Activated CD4-positive, alpha-beta T cell treated with anti-CD3 and anti-CD28 coated beads, Interleukin-2, amount 10 ng/mL, durations not matched to agents 7 days and 5 days (primary cell): ENCODE measurements at regions not wholly inside any gene's neighbourhood (a gene's known extent, or its start where the extent isn't known, plus 50 kb on each side); places are given as distances from the start of the nearest gene placed in this dataset.
"Not testable (repeated sequence)": the region's sequence is repeated elsewhere in the genome, so short reads cannot be mapped to it uniquely, and the experiment has no call there.

Source experiments
- CTCF ChIA-PET: fragments of 350-600 bp; sonication (Branson Sonifier 250); formaldehyde crosslinking; loops from one replicate; lab custom pipeline; 2021; ENCODE audit warnings: antibody characterized with exemption; lab: Charles Lee
- POLR2A ChIA-PET: fragments of 350-600 bp; sonication (Branson Sonifier 250); formaldehyde crosslinking; loops from one replicate; lab custom pipeline; 2021; ENCODE audit warnings: antibody characterized with exemption; lab: Charles Lee
- DNase-seq: peaks from one replicate; pipeline ENCODE4 v3.0.0-alpha.2; 2020
- H3K27ac Mint-ChIP-seq: one replicate; pipeline ENCODE4 v1.8.0; 2021; ENCODE audit warnings: mild to moderate bottlenecking, moderate library complexity, mixed read lengths
- H3K27me3 Mint-ChIP-seq: one replicate; pipeline ENCODE4 v1.8.0; 2021; ENCODE audit warnings: mixed read lengths
- H3K36me3 Mint-ChIP-seq: one replicate; pipeline ENCODE4 v1.8.0; 2021; ENCODE audit warnings: low read depth, mixed read lengths
- H3K4me1 Mint-ChIP-seq: one replicate; pipeline ENCODE4 v1.8.0; 2021; ENCODE audit warnings: mixed read lengths
- H3K4me3 Mint-ChIP-seq: one replicate; pipeline ENCODE4 v1.8.0; 2021; ENCODE audit warnings: mild to moderate bottlenecking, moderate library complexity, mixed read lengths
- H3K9me3 Mint-ChIP-seq: one replicate; pipeline ENCODE4 v1.8.0; 2021; ENCODE audit warnings: mixed read lengths

- H3K36me3 Mint-ChIP-seq, result no peaks in the 10 kb centered on the region
- ChIA-PET POLR2A (interaction anchor here (0.9 kb wide), 1 partner anchor 13 kb away, joined by 3 read pairs; no protein-coding TSS in a partner anchor), CTCF (interaction anchor here (1.0 to 1.1 kb wide), 2 partner anchors 16 to 33 kb away, joined by 3 read pairs; no protein-coding TSS in a partner anchor)
- peaks cover 4% of the 10 kb centered on the region for H3K9me3 Mint-ChIP-seq
- H3K4me3 Mint-ChIP-seq, result no peak overlapping the region
- no peak for DNase-seq
- peaks cover 2% of the 10 kb centered on the region for H3K27me3 Mint-ChIP-seq
- H3K4me1 Mint-ChIP-seq, result no peaks in the 10 kb centered on the region
- no peak overlapping the region for H3K27ac Mint-ChIP-seq
Observed at GRCh38 chr5:54385994-54386393, 69.5 kb upstream of the HSPB3 start.

GRCh38 chr5:54384356-54384933 is 71.1 kb upstream of the HSPB3 start:
- DNase-seq, result no peak
- Mint-ChIP-seq H3K4me3 (no peak overlapping the region), H3K36me3 (no peaks in the 10 kb centered on the region), H3K27ac (no peak overlapping the region), H3K9me3 (peaks cover 7% of the 10 kb centered on the region), H3K27me3 (peaks cover 2% of the 10 kb centered on the region), H3K4me1 (no peaks in the 10 kb centered on the region)
- ChIA-PET CTCF (no interaction called here), POLR2A (no interaction called here)

DNA sequence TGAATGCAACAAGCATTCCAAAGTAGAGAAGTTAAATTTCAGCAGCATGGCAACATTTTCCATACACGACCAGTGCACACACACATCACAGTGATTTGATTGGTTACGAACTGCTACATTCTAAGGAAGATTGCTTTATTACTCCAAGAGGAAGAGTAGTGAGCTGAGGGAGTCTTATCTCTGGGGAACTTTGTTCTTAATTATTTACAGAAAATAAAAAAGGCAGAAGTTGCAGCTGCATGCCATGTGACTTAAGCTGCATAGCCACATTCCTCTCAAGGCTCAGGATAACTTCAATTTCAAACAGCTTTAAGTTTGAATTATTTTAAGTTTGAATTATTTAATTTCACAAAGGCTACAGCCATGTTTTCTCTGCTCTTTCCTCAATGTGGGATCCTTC is 71.6 kb upstream of the HSPB3 start:
- DNase-seq, result no peak
- H3K27me3 Mint-ChIP-seq, result peaks cover 2% of the 10 kb centered on the region
- ChIA-PET CTCF (no interaction called here), POLR2A (no interaction called here)
- no peaks in the 10 kb centered on the region for H3K4me1 Mint-ChIP-seq
- no peak overlapping the region for H3K27ac Mint-ChIP-seq
- no peaks in the 10 kb centered on the region for H3K36me3 Mint-ChIP-seq
- H3K9me3 Mint-ChIP-seq, result peaks cover 7% of the 10 kb centered on the region
- H3K4me3 Mint-ChIP-seq, result no peak overlapping the region

GRCh38 chr5:54383225-54383901 is 72.1 kb upstream of the HSPB3 start:
- ChIA-PET POLR2A (no interaction called here), CTCF (no interaction called here)
- Mint-ChIP-seq H3K27me3 (peaks cover 2% of the 10 kb centered on the region), H3K36me3 (no peaks in the 10 kb centered on the region), H3K9me3 (peaks cover 7% of the 10 kb centered on the region), H3K4me1 (no peaks in the 10 kb centered on the region), H3K27ac (no peak overlapping the region), H3K4me3 (no peak overlapping the region)
- no peak for DNase-seq

- DNase-seq, H3K27me3 Mint-ChIP-seq, H3K36me3 Mint-ChIP-seq, CTCF ChIA-PET, H3K4me1 Mint-ChIP-seq, POLR2A ChIA-PET, H3K27ac Mint-ChIP-seq, H3K9me3 Mint-ChIP-seq, H3K4me3 Mint-ChIP-seq: not testable (repeated sequence)
Observed at GRCh38 chr5:54381319-54381718, 70.9 kb upstream of the ARL15 start.

GRCh38 chr5:54379590-54379989 is 69.2 kb upstream of the ARL15 start:
- no peak for DNase-seq
- ChIA-PET CTCF (no interaction called here), POLR2A (no interaction called here)
- H3K27me3 Mint-ChIP-seq, result peaks cover 12% of the 10 kb centered on the region
- no peak overlapping the region for H3K4me3 Mint-ChIP-seq
- no peaks in the 10 kb centered on the region for H3K4me1 Mint-ChIP-seq
- H3K36me3 Mint-ChIP-seq, result no peaks in the 10 kb centered on the region
- no peak overlapping the region for H3K27ac Mint-ChIP-seq
- H3K9me3 Mint-ChIP-seq, result peaks cover 3% of the 10 kb centered on the region

DNA sequence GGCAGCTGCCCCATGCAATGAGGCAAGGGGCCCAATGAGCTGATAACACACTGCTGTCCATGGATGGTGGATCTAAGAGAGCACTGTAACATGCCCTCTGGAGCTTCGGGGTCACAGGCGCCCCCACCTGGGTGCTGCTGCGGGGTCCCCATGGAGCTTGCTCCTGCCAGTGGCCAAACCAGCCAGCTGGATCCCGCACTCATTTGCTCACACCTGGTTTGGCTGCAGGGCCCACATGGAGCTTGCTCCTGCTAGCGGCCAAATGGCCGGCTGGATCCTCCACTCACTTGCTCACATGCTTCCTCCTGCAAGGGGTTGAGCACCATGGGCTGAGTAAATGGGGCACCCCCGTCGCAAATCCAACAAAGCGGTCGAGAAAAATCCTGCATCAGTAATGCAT is 68.3 kb upstream of the ARL15 start:
- no peaks in the 10 kb centered on the region for H3K36me3 Mint-ChIP-seq
- peaks cover 16% of the 10 kb centered on the region for H3K27me3 Mint-ChIP-seq
- H3K27ac Mint-ChIP-seq, result no peak overlapping the region
- no peak for DNase-seq
- POLR2A ChIA-PET, result no interaction called here
- no peaks in the 10 kb centered on the region for H3K4me1 Mint-ChIP-seq
- H3K4me3 Mint-ChIP-seq, result no peak overlapping the region
- peaks cover 3% of the 10 kb centered on the region for H3K9me3 Mint-ChIP-seq
- CTCF ChIA-PET, result no interaction called here

GRCh38 chr5:54377339-54377738 is 67.0 kb upstream of the ARL15 start:
- H3K4me3 Mint-ChIP-seq, POLR2A ChIA-PET, H3K9me3 Mint-ChIP-seq, H3K27ac Mint-ChIP-seq, DNase-seq, H3K4me1 Mint-ChIP-seq, H3K36me3 Mint-ChIP-seq, CTCF ChIA-PET: not testable (repeated sequence)
- H3K27me3 Mint-ChIP-seq, result peaks cover 21% of the 10 kb centered on the region

GRCh38 chr5:54370982-54371381 is 60.6 kb upstream of the ARL15 start:
- CTCF ChIA-PET, result no interaction called here
- no peak overlapping the region for H3K27ac Mint-ChIP-seq
- no peaks in the 10 kb centered on the region for H3K4me1 Mint-ChIP-seq

GRCh38 chr5:54367844-54368243 is 57.5 kb upstream of the ARL15 start:
- CTCF ChIA-PET, result interaction anchor here (0.6 kb wide), 1 partner anchor 143 kb away, joined by 3 read pairs; no protein-coding TSS in a partner anchor
- no peak overlapping the region for H3K27ac Mint-ChIP-seq
- H3K4me3 Mint-ChIP-seq, result no peak overlapping the region
- POLR2A ChIA-PET, result interaction anchor here (0.6 kb wide), 1 partner anchor 110 kb away, joined by 3 read pairs; no protein-coding TSS in a partner anchor
- no peaks in the 10 kb centered on the region for H3K36me3 Mint-ChIP-seq
- H3K4me1 Mint-ChIP-seq, result no peaks in the 10 kb centered on the region
- no peaks in the 10 kb centered on the region for H3K9me3 Mint-ChIP-seq
- H3K27me3 Mint-ChIP-seq, result peaks cover 27% of the 10 kb centered on the region
- no peak for DNase-seq

More at GRCh38 chr5:54370982-54371381, 60.6 kb upstream of the ARL15 start:
- H3K27me3 Mint-ChIP-seq, result peaks cover 35% of the 10 kb centered on the region
- POLR2A ChIA-PET, result no interaction called here
- no peak for DNase-seq
- no peaks in the 10 kb centered on the region for H3K36me3 Mint-ChIP-seq
- H3K4me3 Mint-ChIP-seq, result no peak overlapping the region
- no peaks in the 10 kb centered on the region for H3K9me3 Mint-ChIP-seq

DNA sequence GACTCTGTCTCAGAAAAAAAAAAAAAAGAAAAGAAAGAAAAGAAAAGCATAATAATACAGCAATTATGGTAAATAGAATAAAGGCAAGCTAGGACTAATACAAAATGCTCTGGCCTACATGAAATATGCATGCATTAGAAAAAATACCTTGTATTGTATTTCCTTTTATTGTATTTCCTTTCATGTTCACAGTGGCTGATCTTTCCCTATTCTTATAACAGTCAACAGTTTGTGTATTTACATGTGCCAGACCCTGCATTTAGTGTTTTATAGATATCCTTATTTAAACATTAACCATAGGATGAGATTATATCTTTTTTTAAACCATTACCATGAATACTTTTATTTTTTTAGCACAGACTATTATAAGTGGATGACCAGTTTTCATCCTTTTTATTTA is 56.3 kb upstream of the ARL15 start:
- H3K4me3 Mint-ChIP-seq, result no peak overlapping the region
- peaks cover 28% of the 10 kb centered on the region for H3K27me3 Mint-ChIP-seq
- no peaks in the 10 kb centered on the region for H3K36me3 Mint-ChIP-seq
- ChIA-PET POLR2A (no interaction called here), CTCF (no interaction called here)
- H3K27ac Mint-ChIP-seq, result no peak overlapping the region
- no peaks in the 10 kb centered on the region for H3K4me1 Mint-ChIP-seq
- no peaks in the 10 kb centered on the region for H3K9me3 Mint-ChIP-seq
- DNase-seq, result no peak

DNA sequence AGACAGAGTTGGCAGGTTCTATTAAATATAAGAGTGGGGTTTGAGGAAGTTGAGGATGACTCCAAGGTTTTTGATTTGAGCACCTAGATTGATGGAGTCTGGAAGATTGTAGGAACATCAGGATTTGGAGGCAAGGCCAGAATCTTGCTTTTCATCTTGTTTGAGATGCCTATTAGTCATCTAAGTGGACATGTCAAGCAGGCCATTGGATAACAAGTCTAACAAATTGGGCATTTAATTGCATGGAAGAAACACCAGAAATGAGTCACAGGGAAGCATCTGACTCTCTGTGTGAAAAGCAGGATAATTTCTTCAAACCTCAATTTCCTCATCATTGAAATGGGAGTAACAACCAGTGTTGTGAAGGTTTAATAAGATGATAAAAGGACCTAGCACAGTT is 53.3 kb upstream of the ARL15 start:
- no peaks in the 10 kb centered on the region for H3K4me1 Mint-ChIP-seq
- ChIA-PET CTCF (no interaction called here), POLR2A (no interaction called here)
- DNase-seq, result no peak
- no peak overlapping the region for H3K4me3 Mint-ChIP-seq
- H3K27me3 Mint-ChIP-seq, result peaks cover 25% of the 10 kb centered on the region
- H3K27ac Mint-ChIP-seq, result no peak overlapping the region
- no peaks in the 10 kb centered on the region for H3K9me3 Mint-ChIP-seq
- H3K36me3 Mint-ChIP-seq, result no peaks in the 10 kb centered on the region

DNA sequence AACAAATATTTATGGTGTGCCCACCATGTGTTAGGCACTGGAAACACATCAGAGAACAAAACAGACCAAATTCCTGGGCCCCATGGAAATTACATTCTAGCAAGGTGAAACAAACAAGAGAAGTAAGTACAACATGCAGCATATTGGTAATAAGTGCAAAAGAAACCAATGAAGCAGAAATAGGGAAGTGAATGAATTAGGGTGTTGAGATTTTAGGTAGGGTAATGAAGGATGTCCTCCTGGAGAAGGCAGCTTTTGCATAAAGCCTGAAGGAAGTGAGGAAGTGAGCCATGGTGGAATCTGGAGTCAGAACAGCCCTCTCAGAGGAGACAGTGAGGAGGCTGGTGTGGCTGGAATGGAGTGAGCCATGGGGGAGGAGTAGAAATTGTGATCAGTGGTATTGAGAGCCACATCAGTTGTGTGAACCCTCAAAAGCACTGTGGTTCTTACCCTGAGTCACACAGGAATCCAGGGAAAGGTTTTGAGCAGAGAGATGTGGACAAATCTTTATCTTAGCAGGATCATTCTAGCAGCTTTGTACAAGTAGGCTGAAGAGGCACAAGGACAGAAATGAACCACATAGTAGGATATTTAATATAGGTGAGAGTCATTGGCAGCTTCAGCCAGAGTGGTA is 52.7 kb upstream of the ARL15 start:
- ChIA-PET CTCF (no interaction called here), POLR2A (no interaction called here)
- no peak for DNase-seq
- Mint-ChIP-seq H3K36me3 (no peaks in the 10 kb centered on the region), H3K27ac (no peak overlapping the region), H3K4me1 (no peaks in the 10 kb centered on the region), H3K27me3 (peaks cover 20% of the 10 kb centered on the region), H3K4me3 (no peak overlapping the region), H3K9me3 (no peaks in the 10 kb centered on the region)
